ENCODE measurements at regions not wholly inside any gene's neighbourhood (a gene's known extent, or its start where the extent isn't known, plus 50 kb on each side); places are given as distances from the start of the nearest gene placed in this dataset.
"Not testable (repeated sequence)": the region's sequence is repeated elsewhere in the genome, so short reads cannot be mapped to it uniquely, and the experiment has no call there.

DNA sequence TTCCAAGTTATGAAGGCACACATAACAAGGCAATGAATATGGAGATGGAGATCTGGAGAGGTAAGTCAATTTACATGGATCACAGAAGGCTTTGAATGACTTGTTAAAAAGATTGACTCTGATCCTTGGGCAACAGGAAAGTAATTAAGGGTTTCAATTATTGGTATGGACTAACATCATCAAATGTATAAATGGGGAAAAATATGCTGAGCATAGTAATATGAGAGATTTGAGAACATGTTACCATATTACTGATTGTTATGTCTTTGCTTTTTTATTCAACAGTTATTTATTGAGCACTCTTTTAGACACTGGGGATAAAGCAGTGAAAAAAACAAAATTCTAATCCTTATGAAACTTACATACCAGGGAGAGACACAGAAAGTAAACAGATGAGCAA lies 238.5 kb upstream of the ROBO1 start:
- DNase-seq: no peak

DNA sequence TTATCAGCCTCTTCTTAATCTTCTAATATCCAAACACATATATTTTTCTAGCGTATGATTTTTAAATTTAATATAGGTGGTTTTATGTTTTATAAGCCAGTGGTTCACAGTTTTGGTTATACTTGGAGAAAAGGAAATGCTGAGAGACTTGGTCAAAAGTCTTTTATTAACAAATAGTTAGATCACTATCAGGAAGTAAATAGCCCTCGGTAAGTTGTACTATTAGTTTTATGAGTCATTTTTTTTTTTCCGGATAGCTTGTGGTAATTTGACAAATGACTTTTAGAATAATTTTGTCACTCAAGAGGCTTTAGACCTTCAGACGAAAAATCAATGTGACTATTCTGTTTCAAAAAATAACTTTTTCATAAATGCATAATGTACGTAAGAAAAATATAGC lies 232.2 kb upstream of the ROBO1 start:
- no peak for DNase-seq

DNA sequence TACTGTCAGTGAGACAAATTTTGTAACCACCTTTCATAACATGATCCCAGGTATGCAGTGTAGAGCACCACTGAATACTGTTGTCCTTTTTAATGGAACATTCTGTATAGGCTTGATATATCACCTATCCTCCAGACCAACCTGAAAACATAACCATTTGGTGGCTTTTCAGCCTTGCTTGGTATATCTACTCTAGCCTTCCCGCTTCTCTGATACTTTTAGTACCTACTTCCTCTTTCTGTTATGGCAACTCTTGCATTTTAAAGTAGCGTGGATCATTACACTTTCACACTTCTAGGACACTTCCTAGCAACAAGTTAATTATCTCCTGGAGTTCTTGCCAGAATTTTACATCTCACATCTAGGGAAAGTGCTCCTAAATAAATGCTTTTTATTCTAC lies 226.6 kb upstream of the ROBO1 start:
- DNase-seq: no peak

DNA sequence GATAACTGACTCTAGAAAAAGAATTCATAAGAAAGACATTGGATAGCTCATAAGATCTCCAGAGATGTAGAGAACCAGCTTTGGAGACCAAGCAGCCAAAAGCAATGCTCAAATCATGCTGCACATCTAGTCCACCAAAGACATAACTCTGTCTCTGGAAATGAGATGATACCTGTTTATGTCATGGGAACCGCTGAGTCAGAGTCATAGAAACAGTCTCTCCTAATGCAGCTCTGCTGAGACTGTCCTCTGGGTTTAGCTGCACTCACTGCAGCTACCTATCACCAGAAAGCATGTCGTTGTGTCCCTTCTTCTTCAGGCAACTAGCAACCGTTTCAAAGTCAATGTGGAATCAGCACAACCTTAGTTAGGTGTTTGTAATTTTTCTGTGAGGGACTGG lies 218.5 kb upstream of the ROBO1 start:
- DNase-seq: no peak

DNA sequence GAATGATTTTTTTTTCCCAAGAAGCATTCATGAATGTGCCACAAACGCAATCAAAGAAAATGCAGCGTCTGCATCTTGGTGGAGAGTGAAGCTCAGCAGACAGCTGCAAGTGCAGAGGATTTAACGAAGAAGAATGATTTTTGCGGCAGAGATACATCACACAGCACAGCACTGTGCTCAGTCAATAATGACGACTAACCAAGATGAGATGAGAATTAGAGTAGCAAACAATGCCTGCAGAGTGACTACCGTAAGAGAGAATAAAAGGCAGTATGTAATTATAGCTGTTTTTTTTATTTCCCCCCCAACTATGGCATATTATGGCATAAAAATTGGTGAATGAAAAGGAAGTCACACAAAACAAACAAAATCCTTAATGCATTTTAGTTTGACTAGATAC lies 218.0 kb upstream of the ROBO1 start:
- DNase-seq: no peak

DNA sequence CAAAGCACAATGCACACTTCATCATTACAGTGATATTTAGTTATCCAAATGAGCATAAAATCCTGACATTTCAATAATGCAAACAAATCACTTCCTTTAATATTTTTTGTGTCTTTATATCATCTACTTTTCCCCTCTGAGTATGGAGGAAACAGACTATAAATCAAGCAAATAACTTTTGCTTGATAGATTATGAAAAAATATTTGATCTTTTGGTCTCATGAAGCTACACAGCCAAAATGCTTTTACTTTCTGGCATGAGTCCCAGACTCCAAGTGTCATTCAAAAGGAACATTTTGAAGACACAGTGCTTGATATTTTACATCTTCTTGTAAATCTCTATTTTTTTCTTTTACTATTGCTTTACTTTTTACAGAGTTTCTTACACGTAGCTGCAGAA lies 215.3 kb upstream of the ROBO1 start:
- DNase-seq: no peak

DNA sequence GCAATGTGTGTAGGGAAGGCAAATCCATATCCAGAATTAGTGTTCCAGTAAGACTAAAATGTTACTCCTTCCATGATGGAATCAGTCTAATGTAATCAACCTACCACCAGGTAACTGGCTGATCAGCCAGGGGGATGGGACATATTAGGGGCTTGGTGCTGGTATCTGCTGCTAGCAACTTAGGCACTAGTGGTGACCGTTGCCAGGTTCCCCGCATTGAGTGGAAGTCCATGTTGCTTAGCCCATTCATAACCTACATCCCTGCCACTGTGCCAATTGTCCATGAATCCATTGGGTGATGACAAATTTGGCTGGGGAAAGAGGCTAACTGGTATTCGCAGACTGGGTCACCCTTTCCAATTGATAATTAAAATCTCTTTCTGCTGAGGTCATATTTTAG lies 212.2 kb upstream of the ROBO1 start:
- no peak for DNase-seq

DNA sequence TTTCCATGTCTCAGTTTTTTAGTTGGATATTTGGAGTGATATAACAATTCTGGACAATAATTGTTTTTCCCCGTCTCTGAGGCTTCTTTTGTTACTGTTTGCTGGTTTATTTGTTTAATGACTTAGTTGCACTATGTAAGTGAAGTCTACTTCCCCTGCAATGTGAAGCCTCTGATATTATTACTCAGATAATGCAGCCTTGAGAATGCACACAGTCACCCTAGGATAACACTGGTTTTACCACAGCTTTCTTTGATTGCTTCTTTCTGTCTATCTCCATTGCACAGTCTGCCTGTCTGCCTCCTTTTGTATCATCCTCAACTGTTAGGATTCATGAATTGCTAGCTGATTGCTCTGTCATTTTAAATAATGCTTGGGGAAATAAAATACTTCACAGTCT lies 208.7 kb upstream of the ROBO1 start:
- no peak for DNase-seq

DNA sequence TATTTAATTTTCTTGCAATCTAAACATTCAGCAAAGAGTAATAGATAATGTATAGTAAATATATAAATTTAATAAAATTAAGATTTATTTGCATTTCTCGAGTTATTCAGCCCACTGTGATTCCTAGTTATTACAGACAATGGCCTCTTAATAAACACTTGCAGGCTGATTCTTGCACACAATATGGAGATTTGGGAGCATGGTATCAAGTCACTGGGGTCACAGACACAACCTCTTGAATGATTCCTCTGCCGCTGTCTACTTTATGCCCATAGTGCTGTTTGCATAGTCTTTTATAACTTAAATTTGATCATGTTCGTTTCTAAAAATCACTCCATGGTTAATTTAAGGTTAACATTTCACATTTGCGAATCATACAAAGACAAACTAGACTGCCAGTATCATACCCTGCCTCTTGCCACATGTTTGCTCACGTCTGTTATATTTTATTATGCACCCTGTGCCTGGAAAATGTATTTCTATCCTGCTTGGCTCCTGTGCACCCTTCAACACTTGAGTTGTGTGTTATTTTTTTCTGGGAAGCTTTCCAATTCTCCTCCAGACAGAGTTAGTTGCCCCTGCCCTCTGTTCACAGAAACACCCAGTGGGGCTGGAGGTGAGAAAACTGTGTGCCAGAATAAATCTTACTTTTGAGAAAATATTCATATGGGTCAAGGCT lies 206.3 kb upstream of the ROBO1 start:
- no peak for DNase-seq

DNA sequence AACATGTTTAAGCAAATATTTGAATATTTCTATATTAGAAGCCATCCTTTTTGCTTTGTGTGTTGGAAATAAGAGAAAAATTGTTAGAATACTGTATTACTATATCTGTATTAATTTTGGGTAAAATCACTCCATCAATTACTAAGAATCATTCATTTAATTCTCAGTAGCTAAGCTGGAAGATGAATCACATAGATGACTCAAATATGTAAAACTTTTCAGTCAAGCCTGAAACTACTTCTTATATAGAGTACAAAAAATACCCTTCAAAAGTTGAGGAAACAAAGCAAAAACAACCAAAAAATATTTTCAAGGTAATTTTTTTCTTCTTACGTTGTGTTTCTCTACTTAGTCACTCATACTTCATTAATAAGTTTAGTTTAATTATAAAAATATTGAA lies 205.7 kb upstream of the ROBO1 start:
- DNase-seq: no peak

DNA sequence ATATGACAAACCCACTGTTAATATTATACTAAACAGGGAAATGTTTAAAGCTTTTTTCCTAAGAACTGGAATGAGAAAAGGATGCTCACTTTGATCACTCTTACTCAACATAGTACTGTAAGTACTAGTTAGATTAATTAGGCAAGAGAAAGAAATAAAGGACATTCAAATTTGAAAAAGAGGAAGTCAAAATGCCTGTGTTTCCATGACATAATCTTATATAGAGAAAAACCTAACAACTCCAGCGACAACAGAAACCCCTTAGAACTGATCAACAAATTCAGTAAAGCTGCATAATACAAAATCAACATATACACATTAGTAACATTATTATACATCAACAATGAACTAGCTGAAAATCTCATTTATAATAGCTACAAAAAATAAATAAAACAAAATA lies 200.6 kb upstream of the ROBO1 start:
- DNase-seq: no peak

DNA sequence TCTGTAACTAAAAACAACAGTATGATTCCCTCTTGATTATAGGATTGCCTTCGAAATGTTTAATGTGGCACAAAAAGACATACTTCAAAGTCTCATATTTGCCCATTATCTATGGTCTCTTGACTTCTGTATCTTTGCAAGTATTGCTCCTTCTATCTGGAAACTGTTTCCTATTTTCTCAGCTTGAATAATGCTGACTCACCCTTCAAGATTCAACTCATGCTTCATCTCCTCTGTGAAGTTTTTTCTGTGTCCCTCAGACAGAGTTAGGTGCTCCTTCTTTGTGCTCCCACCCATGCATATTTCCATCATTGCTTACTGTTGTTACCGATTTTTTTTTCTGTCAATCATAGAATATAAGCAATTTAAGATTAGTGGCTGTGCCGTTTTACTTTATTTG lies 192.8 kb upstream of the ROBO1 start:
- DNase-seq: no peak

DNA sequence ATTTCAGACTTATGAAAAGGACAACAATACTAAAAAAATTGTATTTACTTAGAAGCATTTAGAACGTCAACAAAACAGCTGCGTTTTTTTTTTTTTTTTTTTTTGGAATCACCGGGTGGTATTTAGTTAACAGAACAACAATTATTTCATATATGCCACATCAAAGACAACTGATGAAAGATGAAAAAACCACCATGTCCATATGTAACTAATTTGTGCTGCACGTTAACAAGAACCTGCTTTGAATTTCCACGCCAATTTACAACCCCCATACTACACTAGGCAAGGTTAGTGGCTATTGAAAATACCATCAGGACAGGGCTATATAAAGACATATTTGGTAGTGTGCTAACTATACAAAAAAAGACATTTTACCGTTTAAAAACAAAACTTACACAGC lies 189.3 kb upstream of the ROBO1 start:
- no peak for DNase-seq

DNA sequence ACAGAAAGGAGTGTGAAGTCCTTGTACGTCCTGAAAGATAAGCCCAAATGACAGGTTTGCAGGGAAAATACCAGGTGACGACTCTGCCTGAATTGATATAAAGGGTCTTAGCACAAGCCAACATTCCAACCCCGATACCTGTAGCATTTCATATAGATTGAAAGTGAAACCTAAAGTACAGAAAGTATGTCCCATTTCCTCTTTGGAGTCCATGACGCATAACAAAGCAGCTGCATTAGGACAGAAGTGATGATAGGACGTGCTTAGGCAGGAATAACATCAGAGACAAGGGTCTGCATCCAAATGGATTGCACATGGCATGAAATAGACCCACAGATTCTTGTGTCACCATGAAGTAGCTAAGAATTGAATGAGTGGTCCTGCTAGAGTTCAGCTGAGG lies 187.0 kb upstream of the ROBO1 start:
- DNase-seq: no peak

DNA sequence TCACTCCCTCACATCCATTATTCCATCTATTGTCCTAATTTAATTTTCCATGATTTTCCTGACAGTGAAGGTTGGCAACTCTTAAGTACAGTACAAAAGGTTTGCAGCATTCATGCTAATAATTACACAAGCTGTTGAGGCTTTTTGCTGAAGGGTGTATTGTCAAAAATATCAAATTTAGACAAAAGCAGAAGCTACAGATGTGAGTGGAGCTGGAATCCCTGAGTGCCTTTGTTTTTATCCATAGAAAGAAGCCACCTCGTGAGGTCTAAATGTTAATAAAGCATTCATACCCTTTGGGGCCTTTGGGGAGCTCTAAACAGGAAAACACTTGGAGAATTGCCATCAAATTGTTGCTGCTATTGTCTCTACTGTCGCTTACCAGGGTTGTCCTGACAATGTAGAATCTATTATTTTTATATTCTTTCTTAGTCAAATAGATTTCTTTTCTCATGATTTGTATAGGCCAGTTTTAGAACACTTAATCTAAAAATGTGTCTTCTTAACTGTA lies 185.8 kb upstream of the ROBO1 start:
- DNase-seq: no peak

DNA sequence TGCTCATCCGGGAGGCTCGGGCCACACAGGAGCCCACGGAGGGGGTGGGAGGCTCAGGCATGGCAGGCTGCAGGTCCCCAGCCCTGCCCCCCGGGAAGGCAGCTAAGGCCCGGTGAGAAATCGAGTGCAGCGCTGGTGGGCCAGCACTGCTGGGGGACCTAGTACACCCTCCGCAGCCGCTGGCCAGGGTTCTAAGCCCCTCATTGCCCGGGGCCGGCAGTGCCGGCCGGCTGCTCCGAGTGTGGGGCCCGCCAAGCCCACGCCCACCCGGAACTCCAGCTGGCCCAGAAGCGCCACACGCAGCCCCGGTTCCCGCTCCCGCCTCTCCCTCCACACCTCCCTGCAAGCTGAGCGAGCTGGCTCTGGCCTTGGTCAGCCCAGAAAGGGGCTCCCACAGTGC lies 183.6 kb upstream of the ROBO1 start:
- not testable (repeated sequence) for DNase-seq

DNA sequence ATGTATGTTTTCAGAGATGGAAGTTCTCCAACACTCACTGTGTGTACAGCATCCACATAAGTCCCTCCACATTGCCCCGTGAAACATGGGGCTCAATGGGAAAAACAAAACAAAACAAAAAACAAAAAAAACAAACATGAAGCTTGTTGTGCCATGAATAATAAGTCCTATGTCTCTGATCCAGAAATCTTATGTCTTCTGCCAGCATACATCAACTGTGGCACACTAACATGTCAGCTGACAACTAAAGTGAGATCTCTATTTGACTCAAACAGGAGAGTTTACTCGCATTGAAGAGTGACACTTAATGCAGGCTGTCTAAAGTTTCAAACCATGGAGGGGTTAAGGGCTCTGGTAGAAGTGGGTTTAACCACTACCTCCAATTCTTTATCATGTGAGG lies 180.2 kb upstream of the ROBO1 start:
- DNase-seq: no peak

DNA sequence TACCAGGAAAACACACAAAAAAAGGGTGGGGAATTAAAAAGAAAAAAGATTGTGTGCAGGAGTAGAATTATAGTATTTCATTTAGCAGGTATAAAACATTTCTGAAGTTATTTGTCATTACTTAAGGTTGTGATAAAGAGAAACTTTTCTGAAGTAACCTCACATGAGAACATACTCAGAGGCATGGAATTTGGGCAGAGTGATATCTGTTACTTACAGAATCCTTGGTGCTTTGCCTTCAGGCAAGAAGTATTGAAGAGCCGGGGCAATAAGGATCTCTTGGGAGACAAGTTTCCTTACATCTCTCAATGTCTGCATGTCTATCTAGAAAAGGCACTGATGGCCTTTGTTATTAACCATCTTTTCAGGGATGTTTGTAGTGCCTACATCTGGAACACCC lies 179.7 kb upstream of the ROBO1 start:
- no peak for DNase-seq

DNA sequence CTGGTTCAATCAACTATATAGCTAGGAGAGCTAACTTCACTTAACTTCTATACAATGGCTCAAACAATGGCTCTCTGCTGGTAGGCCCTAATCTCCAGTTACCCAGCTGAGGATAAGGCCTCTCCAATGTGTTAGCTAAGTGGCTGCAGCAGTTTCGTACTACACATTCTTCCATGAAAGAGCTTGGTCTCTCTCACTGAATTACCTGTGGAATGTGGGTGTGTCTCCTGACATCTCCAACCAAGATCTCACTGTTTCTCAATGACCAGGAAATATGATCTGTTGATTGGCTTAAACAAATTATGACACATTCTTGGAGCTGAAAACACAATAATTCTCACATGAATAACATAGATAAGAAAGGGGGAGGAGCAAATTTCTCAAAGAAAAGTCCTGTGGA lies 169.8 kb upstream of the ROBO1 start:
- DNase-seq: no peak

DNA sequence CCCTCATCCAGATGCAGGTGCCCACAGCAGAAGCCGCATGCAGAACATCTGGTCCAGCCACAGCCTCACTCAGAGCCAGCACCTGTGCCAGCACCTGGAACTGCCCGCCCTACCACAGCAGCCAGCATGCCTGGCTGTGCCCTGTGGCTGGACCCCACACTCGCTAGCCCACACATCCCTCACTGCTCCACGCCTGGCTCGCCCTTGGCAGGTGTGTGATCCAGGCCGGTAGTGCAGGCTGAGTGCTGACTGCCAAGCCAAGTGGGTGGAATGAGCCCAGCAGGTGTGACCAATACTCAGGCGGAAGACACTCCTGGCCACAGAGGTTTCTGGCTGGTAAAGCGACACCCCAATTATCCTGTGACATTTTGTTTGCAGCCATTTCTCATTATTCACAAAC lies 162.4 kb upstream of the ROBO1 start:
- DNase-seq: no peak

DNA sequence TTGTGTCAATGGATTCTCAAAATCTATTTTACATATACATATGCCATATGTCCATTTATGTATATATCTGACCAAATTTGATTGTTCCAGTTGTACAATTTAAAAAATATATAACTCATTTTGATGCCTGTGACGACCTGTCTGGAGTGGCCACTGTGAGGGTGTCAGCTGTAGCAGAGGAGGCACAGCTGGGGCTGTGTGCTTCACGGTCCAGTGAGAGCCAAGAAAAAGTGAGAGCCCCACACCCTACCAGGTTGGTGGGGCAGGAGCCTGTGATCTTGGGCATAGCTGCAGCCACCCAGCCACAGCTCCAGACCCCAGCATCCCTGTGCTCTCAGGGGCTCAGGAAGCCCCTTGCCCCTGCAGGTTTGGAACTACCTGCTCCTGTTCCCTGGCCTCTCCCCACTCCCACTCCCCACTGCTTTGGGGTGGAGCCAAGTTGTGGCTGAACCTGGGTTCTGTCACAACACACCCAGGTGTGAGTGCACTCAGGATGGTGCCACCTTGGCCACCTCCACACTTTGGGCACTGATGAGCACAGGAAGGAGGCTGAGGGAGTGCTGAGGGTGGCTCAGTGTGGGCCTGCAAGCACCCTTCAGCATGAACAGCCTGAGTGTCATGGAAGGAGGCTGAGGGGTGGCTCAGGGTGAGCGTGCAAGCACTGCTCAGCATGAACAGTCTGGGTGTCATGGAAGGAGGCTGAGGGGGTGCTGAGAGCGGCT lies 161.1 kb upstream of the ROBO1 start:
- DNase-seq: no peak

DNA sequence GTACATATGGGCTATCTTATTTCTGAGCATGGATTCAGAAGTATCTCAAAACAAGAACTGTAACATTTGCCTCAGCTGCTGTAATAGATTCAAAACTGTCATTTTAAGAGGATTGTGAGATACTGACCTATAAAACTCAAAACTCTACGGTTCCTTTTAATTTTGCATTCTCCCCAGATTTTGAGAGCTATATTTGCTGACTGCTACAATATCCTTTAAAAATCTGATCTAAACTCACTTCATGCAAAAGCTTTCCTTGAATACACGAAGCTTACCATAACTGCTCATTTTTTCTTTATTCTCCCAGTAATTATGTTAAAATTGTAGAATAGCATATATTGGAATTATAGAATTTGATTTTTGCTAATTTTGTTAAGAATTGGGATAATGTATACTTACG lies 158.7 kb upstream of the ROBO1 start:
- DNase-seq: no peak

DNA sequence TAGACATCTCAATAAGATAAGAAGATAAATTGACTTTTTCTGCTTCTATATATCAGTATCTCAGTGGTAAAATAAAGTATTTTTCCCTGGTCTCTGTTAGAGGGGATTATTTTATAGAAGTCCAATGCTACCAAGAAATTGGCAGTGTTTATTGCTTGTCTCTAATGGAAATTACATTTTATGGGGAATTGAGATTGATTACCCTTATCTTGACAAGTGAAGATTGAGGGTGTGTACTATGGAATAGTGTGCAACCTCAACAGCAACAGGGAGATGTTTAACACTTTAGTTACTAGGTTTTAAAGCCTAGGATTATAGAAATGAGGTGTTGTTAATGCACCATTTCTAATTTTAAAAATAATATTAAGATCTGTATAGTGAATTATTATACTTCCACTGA lies 154.8 kb upstream of the ROBO1 start:
- no peak for DNase-seq

DNA sequence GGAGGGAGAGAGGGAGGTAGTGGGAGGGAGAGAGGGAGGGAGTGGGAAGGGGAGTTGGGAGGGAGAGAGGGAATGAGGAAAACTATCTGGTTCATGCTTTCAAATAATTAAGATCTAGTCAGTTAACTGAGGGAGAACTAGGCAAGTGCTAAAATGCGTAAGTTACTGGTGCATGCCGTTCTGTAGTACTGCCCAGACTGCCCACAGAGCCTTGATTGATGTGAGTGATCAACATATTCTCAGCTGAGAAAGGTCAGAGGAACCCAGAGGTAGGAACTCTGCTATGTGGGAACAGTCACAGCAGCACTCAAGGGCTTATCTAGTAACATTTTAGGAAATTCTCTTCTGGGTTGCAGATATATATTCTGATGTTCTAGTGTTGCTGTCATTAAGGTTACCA lies 149.8 kb upstream of the ROBO1 start:
- DNase-seq: no peak

DNA sequence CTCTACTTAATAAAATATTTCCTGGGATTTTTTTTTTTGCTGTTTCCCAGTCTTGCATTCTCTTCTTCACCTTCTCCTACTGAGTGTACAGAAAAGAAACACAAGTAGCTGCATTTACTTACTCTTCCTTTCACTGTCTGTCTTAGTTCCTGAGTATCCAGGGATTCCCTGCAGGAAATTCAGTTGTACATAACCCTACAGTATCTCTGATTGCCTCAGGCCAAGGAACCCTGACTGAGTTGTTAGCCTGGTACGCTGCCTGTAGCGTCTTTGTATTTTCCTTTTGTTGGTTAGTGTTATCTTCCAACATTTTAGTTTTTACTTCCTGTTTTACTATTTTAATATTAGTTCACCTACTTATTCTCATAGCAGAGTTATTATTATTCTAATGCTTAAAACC lies 142.5 kb upstream of the ROBO1 start:
- no peak for DNase-seq

All from inflammatory macrophage treated with lipopolysaccharide for 4 hours (primary cell).